SKM-1 (cell line): ENCODE measurements at regions not wholly inside any gene's neighbourhood (a gene's known extent, or its start where the extent isn't known, plus 50 kb on each side); places are given as distances from the start of the nearest gene placed in this dataset.
"Not testable (repeated sequence)": the region's sequence is repeated elsewhere in the genome, so short reads cannot be mapped to it uniquely, and the experiment has no call there.

ENCODE experiments used
- DNase-seq: peaks from one replicate; lab custom pipeline; 2025; ENCODE audit not compliant: unreplicated experiment; lab: John Stamatoyannopoulos, UW

DNA sequence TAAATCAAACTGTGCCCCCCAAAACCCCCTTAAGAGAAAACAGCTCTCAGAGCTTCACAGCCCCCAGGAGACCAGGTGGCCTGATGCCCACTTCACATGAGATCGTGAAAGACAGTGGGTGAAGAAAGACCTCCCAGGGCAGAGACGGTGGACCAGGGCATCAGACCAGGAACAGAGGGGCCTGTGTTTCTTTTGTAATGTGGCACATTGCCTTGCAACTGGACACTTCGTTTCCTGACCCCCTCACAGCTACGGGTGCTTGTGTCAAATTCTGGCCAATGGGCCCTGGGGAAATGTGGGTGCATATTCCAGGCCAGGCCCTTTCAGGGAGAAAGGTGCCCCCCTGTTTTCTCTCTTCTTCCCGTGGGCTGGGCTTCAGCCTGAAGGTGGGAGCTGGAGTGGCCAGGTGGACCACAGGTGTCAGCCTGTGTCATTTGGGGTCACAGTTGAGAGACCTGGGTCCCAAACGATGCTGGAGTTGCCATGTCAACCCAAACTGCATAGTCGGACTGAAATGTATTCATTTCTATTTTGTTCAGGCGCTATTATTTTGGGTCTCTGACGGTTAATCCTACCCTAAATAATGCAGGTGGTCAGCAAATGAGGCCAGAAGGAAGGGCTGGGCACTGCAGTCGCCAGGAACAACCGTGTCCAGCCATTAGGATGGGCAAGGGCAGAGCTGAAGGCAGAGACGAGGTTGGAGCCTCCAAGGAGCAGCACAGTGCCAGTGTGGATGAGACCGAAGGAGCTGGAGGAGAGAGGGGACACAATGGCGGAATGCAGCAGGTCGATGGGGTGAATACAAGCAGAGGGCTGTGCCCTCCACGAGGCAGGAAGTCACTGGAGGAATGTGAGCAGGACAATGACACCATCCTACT lies 338.2 kb downstream of the EIPR1 start:
- no peak for DNase-seq

- DNase-seq: no peak
Observed at GRCh38 chr2:3038636-3039035, 339.0 kb downstream of the EIPR1 start.

DNA sequence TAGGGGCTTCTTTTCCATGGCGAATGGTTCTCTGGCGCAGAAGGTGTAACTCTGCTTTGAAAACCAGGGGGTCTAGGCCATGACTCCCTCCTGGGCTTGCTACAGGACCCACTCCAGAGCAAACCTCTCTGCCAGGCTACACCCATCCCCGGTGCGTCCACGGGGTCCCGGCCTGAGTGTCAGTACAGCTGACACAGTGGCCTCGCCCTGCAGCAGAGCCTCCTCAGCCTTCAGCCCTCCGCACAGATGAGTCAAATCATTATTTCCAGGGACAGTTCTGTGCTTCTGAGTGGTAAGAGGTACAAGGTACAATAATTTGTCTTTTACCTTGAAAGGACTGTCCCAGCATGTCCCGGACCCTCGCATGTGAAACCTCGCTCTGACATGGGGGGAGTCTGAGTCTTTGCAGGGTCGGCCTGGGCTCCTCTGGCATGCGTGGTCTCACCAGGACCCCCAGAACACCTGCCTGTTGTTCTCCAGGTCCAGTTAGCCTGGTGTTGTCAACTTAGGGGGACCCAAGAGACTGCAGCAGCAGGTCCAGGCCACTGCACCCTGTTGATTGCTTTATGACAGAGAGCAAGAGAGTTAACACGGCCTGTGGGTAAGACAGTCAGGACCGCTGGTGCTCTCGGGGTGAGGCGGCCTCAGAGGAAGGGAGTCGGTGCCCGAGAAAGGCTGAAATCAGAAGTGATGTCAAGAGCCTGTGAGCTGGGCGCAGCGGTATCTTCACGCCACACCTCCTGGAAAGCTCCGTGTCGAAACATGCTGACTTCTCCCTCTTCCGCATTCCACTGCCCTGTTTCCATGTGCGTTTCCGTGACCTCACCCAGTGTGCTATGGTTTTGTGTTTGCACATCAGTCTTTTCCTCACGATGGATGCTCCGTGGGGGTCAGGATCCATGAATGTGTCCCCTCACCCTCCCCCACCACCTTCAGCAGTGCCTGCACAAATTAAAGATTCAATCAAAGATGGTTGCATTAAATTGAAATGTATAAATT lies 340.1 kb downstream of the EIPR1 start:
- DNase-seq: no peak

GRCh38 chr2:3036432-3037125 lies 341.0 kb downstream of the EIPR1 start:
- DNase-seq: no peak

DNA sequence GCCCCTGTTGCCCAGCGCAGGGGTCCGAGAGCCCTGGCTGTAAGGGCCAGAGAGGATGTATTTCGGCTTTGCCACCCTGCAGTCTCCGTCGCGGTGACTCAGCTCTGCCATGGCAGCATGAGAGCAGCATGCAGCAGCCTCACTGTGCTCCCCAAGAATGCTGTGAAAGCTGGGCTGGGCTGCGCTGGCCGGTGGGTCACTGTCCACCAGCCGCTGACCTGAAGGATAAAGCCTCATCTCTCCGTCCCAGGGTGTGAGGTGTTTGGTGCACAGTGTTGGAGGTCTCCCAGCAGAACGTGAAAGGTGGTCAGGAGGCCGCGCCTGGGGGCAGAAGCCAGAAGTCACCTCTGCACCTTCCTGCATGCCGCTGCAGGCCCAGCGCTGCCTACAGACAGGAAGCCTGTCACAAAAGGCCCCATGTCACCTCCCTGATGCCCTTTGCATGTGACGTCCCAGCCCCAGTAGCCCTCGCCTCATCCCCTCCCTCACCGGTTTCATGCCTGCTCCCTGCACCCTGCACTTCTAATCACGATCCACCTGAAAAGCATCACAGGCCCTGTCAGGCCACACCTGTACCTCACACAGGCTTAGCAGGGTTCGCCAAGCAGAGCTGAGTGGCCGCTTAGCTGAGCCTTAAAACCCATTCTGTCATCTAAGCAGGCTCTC lies 342.1 kb downstream of the EIPR1 start:
- DNase-seq: no peak

GRCh38 chr2:3034856-3035255 lies 342.8 kb downstream of the EIPR1 start:
- no peak for DNase-seq

DNA sequence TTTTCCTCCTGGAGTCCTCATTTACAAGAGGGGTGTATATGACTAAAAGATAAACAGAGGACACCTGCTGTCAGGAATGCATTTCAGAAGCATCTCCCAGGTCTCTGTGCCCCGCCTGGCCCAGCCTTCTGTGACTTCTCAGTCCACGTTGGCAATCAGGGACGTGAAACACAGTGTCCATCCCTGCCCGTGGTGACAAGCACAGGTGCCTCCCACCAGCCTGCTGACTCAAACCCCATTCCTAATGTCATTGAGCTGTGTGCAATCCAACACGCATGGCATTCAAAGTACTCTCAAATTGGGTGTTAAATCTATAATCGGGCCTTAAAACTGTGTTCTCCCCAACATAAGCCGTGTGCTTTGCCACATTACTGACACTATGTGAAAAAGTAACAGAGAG lies 343.2 kb downstream of the EIPR1 start:
- no peak for DNase-seq

GRCh38 chr2:3033315-3033714 lies 344.3 kb downstream of the EIPR1 start:
- DNase-seq: no peak

DNA sequence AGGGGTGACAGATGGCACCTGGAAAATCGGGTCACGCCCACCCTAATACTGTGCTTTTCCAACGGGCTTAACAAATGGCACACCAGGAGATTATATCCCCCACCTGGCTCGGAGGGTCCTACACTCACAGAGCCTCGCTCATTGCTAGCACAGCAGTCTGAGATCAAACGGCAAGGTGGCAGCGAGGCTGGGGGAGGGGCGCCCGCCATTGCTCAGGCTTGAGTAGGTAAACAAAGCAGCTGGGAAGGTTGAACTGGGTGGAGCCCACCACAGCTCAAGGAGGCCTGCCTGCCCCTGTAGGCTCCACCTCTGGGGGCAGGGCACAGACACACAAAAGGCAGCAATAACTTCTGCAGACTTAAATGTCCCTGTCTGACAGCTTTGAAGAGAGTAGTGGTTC lies 346.8 kb downstream of the EIPR1 start:
- not testable (repeated sequence) for DNase-seq

DNA sequence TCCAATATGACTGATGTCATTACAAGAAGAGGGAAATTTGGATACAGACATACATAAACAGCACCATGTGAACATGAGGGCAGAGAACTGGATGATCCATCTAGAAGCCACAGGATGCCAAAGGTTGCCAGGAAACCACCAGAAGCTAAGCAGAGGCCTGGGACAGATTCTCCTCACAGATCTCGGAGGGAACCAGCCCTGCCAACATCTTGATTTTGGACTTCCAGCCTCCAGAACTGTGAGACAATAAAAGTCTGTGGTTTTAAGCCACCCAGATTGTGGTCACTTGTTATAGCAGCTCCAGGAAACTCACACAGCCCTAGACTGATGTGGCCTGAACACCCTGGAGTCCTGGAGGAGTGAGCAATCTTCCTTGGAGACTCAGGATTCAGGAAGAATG lies 351.6 kb downstream of the EIPR1 start:
- DNase-seq: no peak

DNA sequence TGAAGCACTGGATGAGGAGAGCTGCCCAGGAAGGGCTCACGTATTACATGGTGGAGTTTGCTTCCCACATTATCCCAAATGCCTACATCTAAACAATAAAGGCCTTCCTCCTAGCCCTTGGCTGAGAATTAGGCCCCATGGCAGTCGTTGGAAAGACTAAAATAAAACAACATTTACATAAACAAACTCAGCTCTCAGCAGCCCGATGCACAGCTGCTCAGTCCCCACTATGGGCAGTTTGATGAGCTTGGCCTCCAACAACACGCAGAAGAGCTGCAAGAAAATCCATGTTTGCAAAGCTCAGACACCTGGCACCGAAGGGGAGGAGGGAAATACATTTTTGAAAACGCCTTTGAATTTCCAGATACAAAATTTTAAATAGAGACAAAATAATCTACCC lies 352.4 kb downstream of the EIPR1 start:
- DNase-seq: no peak

DNA sequence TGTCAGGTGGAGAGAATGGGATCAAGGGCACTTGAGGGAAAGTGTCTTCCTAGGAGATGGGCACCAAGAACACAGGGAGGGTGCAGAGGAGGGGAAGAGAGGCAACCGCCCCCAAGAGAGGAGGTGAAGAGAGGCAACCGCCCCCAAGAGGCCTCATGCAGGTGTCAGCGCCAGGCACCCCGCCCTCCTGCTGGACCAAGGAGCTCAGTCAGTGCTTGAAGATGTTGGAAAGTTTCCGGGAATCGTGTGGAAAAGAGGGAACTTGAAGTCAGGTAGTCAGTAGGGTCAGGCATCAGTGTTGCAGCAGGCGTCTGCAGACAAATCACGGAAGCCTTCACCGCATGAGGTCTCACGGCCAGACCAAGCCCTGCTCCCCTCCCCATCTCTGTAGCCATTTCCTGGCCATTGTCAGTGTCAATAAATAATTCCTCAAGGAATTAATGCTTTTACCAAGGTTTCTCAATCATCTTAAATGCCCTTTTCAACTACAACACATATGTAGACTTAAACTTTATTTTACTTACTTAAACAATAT lies 353.1 kb downstream of the EIPR1 start:
- DNase-seq: no peak

DNA sequence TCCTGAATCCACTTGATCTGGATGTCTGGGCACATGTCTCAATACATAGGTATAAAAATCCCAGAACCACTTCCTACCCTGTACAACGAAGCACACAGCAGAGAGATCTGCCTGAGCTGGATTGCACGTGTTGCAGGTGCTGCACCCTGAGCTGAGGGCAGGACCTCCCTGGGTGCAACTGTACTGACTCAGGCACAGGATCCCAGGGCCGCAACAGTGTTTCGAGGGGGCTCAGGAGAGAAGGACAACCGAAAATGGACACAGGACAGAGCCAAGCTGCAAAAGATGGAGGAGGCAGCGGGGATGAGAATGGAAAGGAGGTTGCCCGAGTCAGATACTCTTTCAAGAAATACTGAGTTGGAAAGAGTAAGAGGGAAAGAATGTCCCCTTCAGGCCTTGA lies 354.1 kb downstream of the EIPR1 start:
- no peak for DNase-seq

- DNase-seq: no peak
Observed at GRCh38 chr2:3022841-3023372, 354.7 kb downstream of the EIPR1 start.

DNA sequence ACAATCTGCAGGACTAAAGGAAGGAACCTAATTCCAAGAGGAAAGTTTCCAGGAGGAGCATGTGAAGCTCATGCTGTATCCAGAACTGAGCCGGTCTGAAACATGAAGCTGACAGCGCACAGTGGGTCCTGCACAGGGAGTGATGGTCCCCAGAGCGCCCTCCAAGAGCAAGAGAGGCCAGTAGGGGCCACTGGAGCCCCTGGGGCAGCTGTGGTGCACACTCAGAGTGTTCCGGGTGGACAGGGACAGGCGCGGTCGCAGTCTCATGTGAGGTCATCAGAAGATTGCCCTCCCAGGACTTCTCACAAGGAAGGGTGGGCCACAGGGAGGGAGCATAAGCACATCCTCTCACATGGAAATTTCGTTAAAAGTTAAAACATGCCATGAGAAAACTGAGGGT lies 355.9 kb downstream of the EIPR1 start:
- DNase-seq: no peak

GRCh38 chr2:3010001-3010400 lies 367.6 kb downstream of the EIPR1 start:
- no peak for DNase-seq

- no peak for DNase-seq
Observed at GRCh38 chr2:3009483-3009882, 368.1 kb downstream of the EIPR1 start.

DNA sequence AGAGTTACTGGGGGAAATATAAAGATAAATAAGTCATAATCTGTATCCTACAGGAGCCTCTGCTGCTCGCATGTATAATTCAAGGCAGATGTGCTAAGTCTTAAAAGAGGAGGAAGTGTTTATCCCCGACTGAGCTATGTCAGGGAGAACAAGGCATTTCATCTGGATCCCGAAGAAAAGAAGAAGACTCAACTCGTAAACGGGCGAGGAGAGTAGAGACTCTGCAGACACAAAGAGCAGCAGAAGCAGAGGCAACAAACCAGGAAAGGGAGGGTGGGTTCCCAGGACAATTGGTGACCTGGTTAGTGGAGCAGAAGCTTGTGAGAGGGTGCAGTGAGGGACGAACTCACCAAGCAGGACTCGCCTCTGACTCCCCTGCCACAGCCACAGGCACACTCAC lies 368.6 kb downstream of the EIPR1 start:
- no peak for DNase-seq

DNA sequence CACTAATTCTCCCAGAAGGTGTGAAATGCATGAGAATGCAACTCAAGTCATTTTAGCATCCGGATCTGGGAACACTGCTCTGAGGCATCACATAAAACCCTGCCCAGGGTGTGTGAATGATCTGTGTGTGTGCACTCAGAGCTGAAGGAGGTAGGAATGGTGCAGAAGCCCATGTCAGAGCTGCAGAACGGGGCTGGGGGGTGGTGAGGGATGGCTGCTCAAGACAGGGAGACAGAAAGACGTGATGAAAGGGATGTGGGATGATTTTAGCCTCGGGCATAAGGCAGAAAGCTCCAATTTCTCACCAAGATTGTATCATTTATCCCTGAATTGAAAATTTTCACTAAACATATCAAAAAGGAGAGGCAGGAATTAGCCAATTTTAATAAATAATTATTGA lies 369.1 kb downstream of the EIPR1 start:
- DNase-seq: no peak

DNA sequence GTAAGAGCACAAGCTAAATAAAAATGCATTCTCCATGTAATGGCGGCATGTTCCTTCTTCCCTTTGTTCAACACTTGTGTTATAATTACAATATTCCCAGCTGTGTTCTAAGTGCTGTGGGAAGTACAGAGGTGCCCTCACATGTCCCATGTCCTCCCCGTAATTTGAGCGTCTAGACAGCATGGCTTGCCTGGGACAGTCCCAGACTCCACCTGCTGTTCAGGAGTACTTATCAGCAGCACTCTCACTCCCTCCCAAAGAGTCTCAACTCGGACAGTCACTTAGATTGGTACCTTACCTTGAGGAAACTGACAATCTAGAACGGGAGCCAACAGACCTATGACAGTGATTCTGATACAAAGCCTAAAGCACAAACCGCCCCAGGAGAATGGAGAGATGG lies 370.5 kb downstream of the EIPR1 start:
- no peak for DNase-seq
